SK-N-SH treated with all-trans-retinoic acid at 6 μM for 48 hours (cell line): ENCODE measurements at regions not wholly inside any gene's neighbourhood (a gene's known extent, or its start where the extent isn't known, plus 50 kb on each side); places are given as distances from the start of the nearest gene placed in this dataset.
"Not testable (repeated sequence)": the region's sequence is repeated elsewhere in the genome, so short reads cannot be mapped to it uniquely, and the experiment has no call there.

Source experiments
- ATAC-seq: fragments of 200-7000 bp; cut with Tn5 transposase; 3 replicates; pipeline ENCODE4 v1.9.1; 2020; ENCODE audit warnings: mild to moderate bottlenecking, moderate library complexity
- ARNTL ChIP-seq: fragments of 450-650 bp; formaldehyde crosslinking; IDR thresholded peaks from 2 replicates; pipeline ENCODE4 v1.5.0; 2020; ENCODE audit warnings: low read depth, mild to moderate bottlenecking, moderate library complexity, borderline replicate concordance
- BACH2 ChIP-seq: fragments of 250-450 bp; sonication (Bioruptor Pico); IDR thresholded peaks from 2 replicates; pipeline ENCODE4 v1.9.0; 2021; ENCODE audit warnings: mild to moderate bottlenecking, borderline replicate concordance
- CREB5 ChIP-seq: fragments of 250-450 bp; sonication (Bioruptor Pico); IDR thresholded peaks from 2 replicates; pipeline ENCODE4 v1.5.1; 2020; ENCODE audit warnings: low read depth, mild to moderate bottlenecking, moderate library complexity
- CSDC2 ChIP-seq: fragments of 250-450 bp; sonication (Bioruptor Pico); IDR thresholded peaks from 2 replicates; pipeline ENCODE4 v1.5.0; 2020; ENCODE audit warnings: mild to moderate bottlenecking, moderate library complexity
- CSRNP3 ChIP-seq: fragments of 250-450 bp; sonication (Bioruptor Pico); IDR thresholded peaks from 2 replicates; pipeline ENCODE4 v1.5.1; 2021; ENCODE audit warnings: mild to moderate bottlenecking, moderate library complexity
- ESRRG ChIP-seq: fragments of 250-450 bp; sonication (Bioruptor Pico); IDR thresholded peaks from 2 replicates; pipeline ENCODE4 v1.6.1; 2021; ENCODE audit warnings: mild to moderate bottlenecking
- ISL1 ChIP-seq: fragments of 250-450 bp; sonication (Bioruptor Pico); IDR thresholded peaks from 2 replicates; pipeline ENCODE4 v2.1.2; 2022; ENCODE audit warnings: mild to moderate bottlenecking, moderate library complexity
- OSR1 ChIP-seq: fragments of 250-450 bp; sonication (Bioruptor Pico); IDR thresholded peaks from 2 replicates; pipeline ENCODE4 v1.8.0; 2022; ENCODE audit warnings: moderate library complexity, mild to moderate bottlenecking, inconsistent platforms
- POU6F1 ChIP-seq: fragments of 250-450 bp; sonication (Bioruptor Pico); IDR thresholded peaks from 2 replicates; pipeline ENCODE4 v1.8.0; 2021; ENCODE audit warnings: low read depth, mild to moderate bottlenecking, moderate library complexity, borderline replicate concordance
- SNAI2 ChIP-seq: fragments of 250-450 bp; sonication (Bioruptor Pico); IDR thresholded peaks from 2 replicates; pipeline ENCODE4 v1.5.0; 2020; ENCODE audit warnings: mild to moderate bottlenecking, moderate library complexity
- TOX ChIP-seq: fragments of 250-450 bp; sonication (Bioruptor Pico); IDR thresholded peaks from 2 replicates; pipeline ENCODE4 v1.8.0; 2021; ENCODE audit warnings: mild to moderate bottlenecking, moderate library complexity, borderline replicate concordance
- TSHZ2 ChIP-seq: fragments of 250-450 bp; sonication (Bioruptor Pico); IDR thresholded peaks from 2 replicates; pipeline ENCODE4 v1.5.0; 2020; ENCODE audit warnings: mild to moderate bottlenecking, moderate library complexity
- ZC3H10 ChIP-seq: fragments of 250-450 bp; sonication (Bioruptor Pico); IDR thresholded peaks from 2 replicates; pipeline ENCODE4 v1.5.1; 2021; ENCODE audit warnings: mild to moderate bottlenecking, moderate library complexity
- ZFP3 ChIP-seq: fragments of 250-450 bp; sonication (Bioruptor Pico); IDR thresholded peaks from 2 replicates; pipeline ENCODE4 v1.5.0; 2020; ENCODE audit warnings: mild to moderate bottlenecking, moderate library complexity
- ZFP30 ChIP-seq: fragments of 450-650 bp; formaldehyde crosslinking; IDR thresholded peaks from 2 replicates; pipeline ENCODE4 v1.5.0; 2022; ENCODE audit warnings: mild to moderate bottlenecking, moderate library complexity
- ZNF565 ChIP-seq: fragments of 450-650 bp; formaldehyde crosslinking; conservative IDR thresholded peaks from 2 replicates; pipeline ENCODE4 v1.5.0; 2020; ENCODE audit warnings: low read depth, mild to moderate bottlenecking, moderate library complexity
- ZNF8 ChIP-seq: fragments of 450-650 bp; formaldehyde crosslinking; IDR thresholded peaks from 2 replicates; pipeline ENCODE4 v1.5.0; 2020; ENCODE audit warnings: mild to moderate bottlenecking, moderate library complexity
- TF ChIP-seq, protein P1 (sequence below): fragments of 250-450 bp; sonication (Bioruptor Pico); IDR thresholded peaks from 2 replicates; pipeline ENCODE4 v1.8.0; 2020; ENCODE audit warnings: mild to moderate bottlenecking, moderate library complexity, borderline replicate concordance

DNA sequence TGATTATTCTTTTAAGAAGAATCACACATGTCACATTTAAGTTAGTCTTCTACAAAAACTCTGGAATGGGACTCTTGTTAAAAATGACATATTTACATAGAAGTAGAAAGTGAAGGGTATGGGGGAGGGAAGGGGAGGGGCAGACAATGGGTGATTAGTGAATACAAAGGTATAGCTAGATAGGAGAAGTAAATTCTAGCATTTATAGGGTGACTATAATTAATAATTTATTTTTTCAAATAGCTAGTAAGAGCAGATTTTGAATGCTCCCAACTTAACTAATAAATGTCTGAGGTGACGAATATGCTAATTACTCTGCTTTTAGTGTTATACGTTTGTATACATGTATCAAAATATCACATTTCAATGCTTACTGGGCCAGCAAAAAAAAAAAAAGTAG, 59.4 kb downstream of the BLTP3B start:
- TF ChIP-seq CREB5 (CRISPR knock-in tag) (no peak), ZNF565 (CRISPR knock-in tag) (no peak)
- no peak for ATAC-seq

- not testable (repeated sequence) for ATAC-seq
Measured at GRCh38 chr12:100078777-100079176, 63.9 kb downstream of the BLTP3B start.

- peak; percentile 42; the same call in 1 of the 3 replicates for ATAC-seq
- TF ChIP-seq CSRNP3 (CRISPR knock-in tag) (no peak), ISL1 (CRISPR knock-in tag) (no peak), TOX (no peak), ZFP30 (no peak), POU6F1 (CRISPR knock-in tag) (no peak), ARNTL (CRISPR knock-in tag) (no peak), ZNF8 (CRISPR knock-in tag) (no peak), ZFP3 (no peak), TSHZ2 (CRISPR knock-in tag) (no peak), CSDC2 (no peak), OSR1 (CRISPR knock-in tag) (no peak), ZC3H10 (no peak), ESRRG (CRISPR knock-in tag) (no peak), BACH2 (CRISPR knock-in tag) (no peak), SNAI2 (CRISPR knock-in tag) (no peak), CREB5 (CRISPR knock-in tag) (no peak)
Measured at GRCh38 chr12:100077367-100077766, 65.3 kb downstream of the BLTP3B start.

- TF ChIP-seq, protein P1, sequence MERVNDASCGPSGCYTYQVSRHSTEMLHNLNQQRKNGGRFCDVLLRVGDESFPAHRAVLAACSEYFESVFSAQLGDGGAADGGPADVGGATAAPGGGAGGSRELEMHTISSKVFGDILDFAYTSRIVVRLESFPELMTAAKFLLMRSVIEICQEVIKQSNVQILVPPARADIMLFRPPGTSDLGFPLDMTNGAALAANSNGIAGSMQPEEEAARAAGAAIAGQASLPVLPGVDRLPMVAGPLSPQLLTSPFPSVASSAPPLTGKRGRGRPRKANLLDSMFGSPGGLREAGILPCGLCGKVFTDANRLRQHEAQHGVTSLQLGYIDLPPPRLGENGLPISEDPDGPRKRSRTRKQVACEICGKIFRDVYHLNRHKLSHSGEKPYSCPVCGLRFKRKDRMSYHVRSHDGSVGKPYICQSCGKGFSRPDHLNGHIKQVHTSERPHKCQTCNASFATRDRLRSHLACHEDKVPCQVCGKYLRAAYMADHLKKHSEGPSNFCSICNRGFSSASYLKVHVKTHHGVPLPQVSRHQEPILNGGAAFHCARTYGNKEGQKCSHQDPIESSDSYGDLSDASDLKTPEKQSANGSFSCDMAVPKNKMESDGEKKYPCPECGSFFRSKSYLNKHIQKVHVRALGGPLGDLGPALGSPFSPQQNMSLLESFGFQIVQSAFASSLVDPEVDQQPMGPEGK (CRISPR knock-in tag): no peak
- TF ChIP-seq ZC3H10 (no peak), ARNTL (CRISPR knock-in tag) (no peak), POU6F1 (CRISPR knock-in tag) (no peak)
- no peak for ATAC-seq
Measured at GRCh38 chr12:100075598-100075997, 67.1 kb downstream of the BLTP3B start.
